Dermis microvascular lymphatic vessel endothelial cell (primary cell): ENCODE measurements at regions not wholly inside any gene's neighbourhood (a gene's known extent, or its start where the extent isn't known, plus 50 kb on each side); places are given as distances from the start of the nearest gene placed in this dataset.
"Not testable (repeated sequence)": the region's sequence is repeated elsewhere in the genome, so short reads cannot be mapped to it uniquely, and the experiment has no call there.

Source experiments
- DNase-seq, 2 donors: peaks; one replicate each; pipeline versions ENCODE4 v3.0.0 to v3.0.0-alpha.2; 2010; ENCODE audit warnings: low read depth in 2 of 2

GRCh38 chr5:152688561-152689249 is 283.6 kb upstream of the NMUR2 start:
- DNase-seq, result no peak

GRCh38 chr5:152689250-152689711 is 284.2 kb upstream of the NMUR2 start:
- no peak for DNase-seq

DNA sequence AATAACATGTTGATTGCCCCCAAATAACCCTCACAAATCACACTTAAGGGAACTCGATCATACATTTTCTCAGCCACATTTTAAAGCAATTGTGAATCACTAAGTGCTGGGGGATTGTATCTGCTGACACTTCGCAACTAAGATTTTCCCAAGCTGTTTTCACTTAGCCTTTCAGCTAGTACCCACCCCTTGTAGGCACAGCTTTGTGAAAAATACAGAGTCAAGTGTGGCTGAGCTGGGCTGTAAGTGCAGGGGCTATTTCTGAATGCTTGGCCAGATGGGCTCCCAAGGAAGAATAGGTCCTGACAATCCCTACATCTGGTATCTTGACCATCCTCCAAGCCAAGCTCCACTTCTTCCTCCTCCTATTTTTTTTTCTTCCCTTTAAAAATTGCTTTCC is 289.2 kb upstream of the NMUR2 start:
- no peak for DNase-seq

- DNase-seq, result no peak
Observed at GRCh38 chr5:152701305-152701949, 296.3 kb upstream of the NMUR2 start.

DNA sequence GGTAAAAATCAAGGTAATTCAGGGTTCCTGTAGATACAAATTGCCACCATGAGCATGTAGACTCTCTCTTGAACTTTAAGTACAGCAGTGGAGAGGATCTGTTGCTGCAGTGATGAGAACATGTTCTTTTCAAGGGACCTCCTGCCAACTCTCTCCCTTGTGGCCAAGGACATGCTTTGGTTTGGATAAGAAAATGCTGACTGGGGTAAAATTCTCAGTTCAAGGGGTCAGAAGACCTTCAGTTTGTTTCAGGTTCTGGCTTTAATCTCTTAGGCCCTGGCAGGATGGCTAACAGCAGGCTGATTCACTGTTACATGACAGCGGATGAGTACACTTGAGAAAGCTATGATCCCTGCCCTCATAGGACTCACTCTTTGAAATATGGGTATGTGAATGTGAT is 299.2 kb upstream of the NMUR2 start:
- no peak for DNase-seq

DNA sequence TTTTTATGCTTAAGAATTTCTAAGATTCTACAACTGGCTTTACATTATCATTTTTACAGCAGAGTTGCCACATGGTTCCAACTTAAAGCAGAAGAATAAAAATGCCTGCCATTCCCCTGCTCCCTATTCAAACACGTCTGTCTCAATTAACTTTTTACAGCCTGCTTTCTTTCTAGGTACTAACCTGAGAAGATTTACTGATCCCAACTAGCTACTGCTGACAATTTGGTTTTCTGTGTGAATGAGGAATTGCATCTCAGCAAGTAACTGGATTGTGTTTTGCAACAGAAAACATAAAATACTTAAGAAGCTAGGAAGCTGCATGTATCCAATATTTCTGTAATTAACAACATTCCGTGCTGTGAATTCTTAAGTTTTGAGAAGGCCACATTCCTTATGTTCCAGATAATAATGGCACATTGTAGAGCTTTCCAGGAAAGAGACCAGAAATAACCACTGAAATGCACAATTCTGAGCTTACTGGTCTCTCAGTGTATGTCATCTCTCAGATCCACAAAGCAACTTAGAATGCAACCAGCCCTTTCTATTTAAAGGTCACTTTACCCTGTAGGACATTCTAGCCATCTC is 306.8 kb upstream of the NMUR2 start:
- no peak for DNase-seq

DNA sequence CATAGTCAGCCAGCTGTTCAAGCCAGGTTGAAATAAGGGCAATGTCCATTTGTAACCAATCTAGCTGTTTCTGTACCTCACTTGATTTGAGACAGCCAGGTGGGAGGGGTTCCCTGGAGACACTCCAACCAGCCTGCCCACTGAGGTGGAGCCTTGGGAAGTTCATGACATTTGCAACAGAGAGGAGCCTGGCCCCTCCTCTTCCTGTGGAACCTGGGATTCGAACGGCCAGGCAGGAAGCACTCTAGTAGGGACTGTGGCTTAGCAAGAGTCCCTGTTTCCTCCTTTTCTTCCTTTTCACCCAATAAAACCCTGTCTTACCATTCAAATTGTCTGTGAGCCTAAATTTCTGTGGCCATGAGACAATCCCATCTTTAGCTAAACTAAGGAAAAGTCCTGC is 312.3 kb upstream of the NMUR2 start:
- no peak for DNase-seq

- DNase-seq, result no peak
Observed at GRCh38 chr5:152723482-152723881, 318.4 kb upstream of the NMUR2 start.

DNA sequence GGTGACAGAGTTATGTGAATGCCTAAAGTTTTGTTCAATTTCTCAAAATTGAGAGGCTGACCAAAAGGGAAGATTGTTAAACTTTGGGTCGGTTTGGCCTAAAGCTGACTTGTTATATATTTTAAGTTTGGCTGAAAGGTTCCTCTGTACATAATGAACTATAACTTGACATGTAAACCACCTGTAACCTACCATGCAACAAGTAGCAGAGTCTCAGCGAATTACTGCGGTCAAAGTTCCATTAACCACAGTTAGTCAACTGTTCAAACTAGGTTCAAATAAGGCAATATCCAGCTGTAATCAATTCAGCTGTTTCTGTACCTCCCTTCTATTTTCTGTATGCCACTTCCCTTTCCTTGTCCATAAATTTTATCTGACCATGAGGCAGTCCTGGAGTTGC is 325.1 kb upstream of the NMUR2 start:
- DNase-seq, result no peak

DNA sequence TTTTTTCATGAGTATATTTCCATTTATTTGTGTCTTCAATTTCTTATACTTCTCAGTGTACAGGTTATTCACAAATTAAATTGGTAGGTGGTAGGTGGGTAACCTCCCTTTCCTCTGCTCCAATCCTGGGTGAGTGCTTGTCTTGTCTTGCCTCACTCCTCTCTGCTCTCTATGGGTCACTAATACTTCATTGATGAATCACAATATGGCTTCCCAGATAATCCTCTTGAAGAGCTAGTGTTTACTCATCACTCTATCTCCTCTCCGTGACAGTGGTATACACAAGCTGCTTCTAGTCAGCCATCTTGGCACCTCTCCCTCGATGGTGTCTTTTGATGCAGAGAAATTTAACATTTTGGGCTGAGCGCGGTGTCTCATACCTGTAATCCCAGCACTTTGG is 331.8 kb upstream of the NMUR2 start:
- DNase-seq, result no peak

GRCh38 chr5:152739916-152740315 is 334.8 kb upstream of the NMUR2 start:
- no peak for DNase-seq

DNA sequence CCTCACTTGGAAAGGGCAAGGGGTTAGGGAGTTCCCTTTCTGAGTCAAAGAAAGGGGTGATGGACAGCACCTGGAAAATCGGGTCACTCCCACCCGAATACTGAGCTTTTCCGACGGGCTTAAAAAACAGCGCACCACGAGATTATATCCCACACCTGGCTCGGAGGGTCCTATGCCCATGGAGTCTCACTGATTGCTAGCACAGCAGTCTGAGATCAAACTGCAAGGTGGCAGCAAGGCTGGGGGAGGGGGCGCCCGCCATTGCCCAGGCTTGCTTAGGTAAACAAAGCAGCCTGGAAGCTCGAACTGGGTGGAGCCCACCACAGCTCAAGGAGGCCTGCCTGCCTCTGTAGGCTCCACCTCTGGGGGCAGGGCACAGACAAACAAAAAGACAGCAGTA is 336.0 kb upstream of the NMUR2 start:
- not testable (repeated sequence) for DNase-seq

DNA sequence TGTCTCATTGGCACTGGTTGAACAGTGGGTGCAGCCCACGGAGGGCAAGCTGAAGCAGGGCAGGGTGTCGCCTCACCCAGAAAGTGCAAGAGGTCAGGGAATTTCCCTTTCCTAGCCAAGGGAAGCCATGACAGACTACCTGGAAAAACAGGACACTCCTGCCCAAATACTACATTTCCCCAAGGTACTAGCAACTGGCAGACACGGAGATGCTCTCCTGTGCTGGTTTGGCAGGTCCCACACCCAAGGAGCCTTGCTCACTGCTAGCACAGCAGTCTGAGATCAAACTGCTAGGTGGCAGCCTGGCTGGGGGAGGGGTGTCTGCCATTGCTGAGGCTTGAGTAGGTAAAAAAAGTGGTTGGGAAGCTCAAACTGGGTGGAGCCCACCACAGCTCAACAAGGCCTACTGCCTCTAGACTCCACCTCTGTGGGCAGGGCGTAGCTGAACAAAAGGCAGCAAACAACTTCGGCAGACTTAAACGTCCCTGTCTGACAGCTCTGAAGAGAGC is 382.7 kb upstream of the NMUR2 start:
- DNase-seq, result not testable (repeated sequence)

GRCh38 chr5:152801886-152802285 is 396.8 kb upstream of the NMUR2 start:
- DNase-seq, result no peak

GRCh38 chr5:152804179-152804578 is 399.1 kb upstream of the NMUR2 start:
- DNase-seq, result no peak

- no peak for DNase-seq
Observed at GRCh38 chr5:152811988-152812387, 406.9 kb upstream of the NMUR2 start.

GRCh38 chr5:152813526-152813925 is 408.4 kb upstream of the NMUR2 start:
- DNase-seq, result no peak

GRCh38 chr5:152819891-152820290 is 414.8 kb upstream of the NMUR2 start:
- DNase-seq, result no peak

GRCh38 chr5:152824316-152824715 is 419.2 kb upstream of the NMUR2 start:
- no peak for DNase-seq

GRCh38 chr5:152838241-152838786 is 433.2 kb upstream of the NMUR2 start:
- DNase-seq, result no peak

DNA sequence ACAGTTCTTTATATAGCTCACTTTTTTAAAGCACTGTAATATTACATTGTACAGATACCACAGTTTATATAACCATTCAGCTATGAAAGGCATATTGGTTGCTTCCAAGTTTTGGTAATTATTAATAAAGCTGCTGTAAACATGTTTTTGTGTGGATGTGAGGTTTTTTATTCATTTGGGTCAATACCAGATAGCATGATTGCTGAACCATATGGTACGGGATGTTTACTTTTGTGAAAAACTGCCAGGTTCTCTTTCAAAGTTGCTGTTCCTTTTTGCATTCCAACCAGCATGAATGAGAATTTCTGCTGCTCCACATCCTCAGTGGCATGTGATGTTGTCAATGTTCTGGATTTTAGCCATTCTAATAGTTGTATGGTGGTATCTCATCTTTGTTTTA is 439.6 kb upstream of the NMUR2 start:
- DNase-seq, result no peak

DNA sequence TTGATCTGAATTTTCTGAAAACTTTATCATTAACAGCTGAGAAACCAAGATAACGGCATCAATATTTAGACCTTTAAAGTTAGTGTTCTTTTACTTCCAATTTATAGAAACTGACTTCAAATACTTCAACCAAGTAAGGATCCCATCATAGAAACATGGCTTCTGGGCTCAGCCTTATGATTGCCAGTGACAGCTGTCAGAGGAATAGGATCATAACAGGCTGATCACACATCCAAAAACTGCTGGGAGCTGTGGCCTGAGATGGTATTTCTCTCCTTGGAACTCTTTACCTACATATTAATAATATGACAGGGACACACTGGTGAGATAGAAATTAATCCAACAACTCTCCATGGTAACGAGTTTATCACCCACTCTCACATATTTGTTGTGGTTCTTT is 448.3 kb upstream of the NMUR2 start:
- DNase-seq, result no peak

DNA sequence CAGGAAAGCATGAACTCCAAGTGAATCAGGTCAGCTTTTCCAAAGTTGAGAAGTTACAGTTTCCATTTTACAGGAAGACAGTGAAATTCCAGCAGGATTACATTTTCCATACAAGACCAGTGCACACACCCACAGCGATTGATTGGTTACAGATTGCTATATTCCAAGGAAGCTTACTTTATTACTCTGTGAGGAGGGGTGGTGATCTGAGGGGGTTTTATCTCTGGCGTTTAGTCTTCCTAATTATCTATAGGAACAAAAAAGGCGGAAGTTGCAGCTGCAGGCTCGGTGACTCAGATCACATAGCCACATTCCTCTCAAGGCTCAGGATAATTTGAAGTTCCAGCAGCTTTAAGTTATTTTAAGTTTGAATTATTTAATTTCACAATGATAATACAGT is 450.4 kb upstream of the NMUR2 start:
- DNase-seq, result no peak
